IMR-90 (cell line): ENCODE measurements at regions not wholly inside any gene's neighbourhood (a gene's known extent, or its start where the extent isn't known, plus 50 kb on each side); places are given as distances from the start of the nearest gene placed in this dataset.

Source experiments
- ATAC-seq: fragments of 200-7000 bp; cut with Tn5 transposase; 2 replicates; pipeline ENCODE4 v1.9.1; 2020; ENCODE audit warnings: low read depth, mild to moderate bottlenecking, moderate library complexity
- BruUV-seq: library from RNA; stranded (reverse); fragments of 400-500 nt; replicated peaks from 2 replicates; lab custom pipeline; 2021; lab: Mats Ljungman, UMichigan
- CTCF ChIA-PET: fragments of 300-600 bp; formaldehyde crosslinking; extraction: SDS; loops from one replicate; lab custom pipeline; 2021; ENCODE audit warnings: antibody characterized with exemption; lab: Yijun Ruan, JAX
- POLR2A ChIA-PET: fragments of 300-600 bp; sonication (Branson Sonifier 250); formaldehyde crosslinking; loops from one replicate; lab custom pipeline; 2022; ENCODE audit warnings: antibody characterized with exemption; ENCODE audit not compliant: unreplicated experiment; lab: Charles Lee
- DNase-seq: peaks from one replicate; pipeline ENCODE4 v3.0.0; 2013
- H2AFZ ChIP-seq: replicated peaks from 2 replicates; pipeline ENCODE3; 2013; ENCODE audit warnings: low read length, mild to moderate bottlenecking; ENCODE audit not compliant: poor library complexity
- H2AK5ac ChIP-seq: 2 replicates; pipeline ENCODE4 v1.6.1; 2013; ENCODE audit warnings: low read depth, low read length, inconsistent platforms
- H2AK9ac ChIP-seq: replicated peaks from 2 replicates; pipeline ENCODE3; 2013; ENCODE audit warnings: mild to moderate bottlenecking, low read depth, low read length, moderate library complexity; ENCODE audit not compliant: poor library complexity
- H2BK120ac ChIP-seq: 2 replicates; pipeline ENCODE4 v1.6.1; 2013; ENCODE audit warnings: low read depth, low read length, inconsistent platforms
- H2BK15ac ChIP-seq: 3 replicates; pipeline ENCODE4 v1.6.1; 2013; ENCODE audit warnings: low read depth, low read length, inconsistent platforms
- H2BK20ac ChIP-seq: 2 replicates; pipeline ENCODE4 v1.6.1; 2013; ENCODE audit warnings: low read depth, mild to moderate bottlenecking, inconsistent platforms, low read length, moderate library complexity
- H2BK5ac ChIP-seq: 2 replicates; pipeline ENCODE4 v1.6.1; 2013; ENCODE audit warnings: mild to moderate bottlenecking, low read depth, low read length, inconsistent platforms; ENCODE audit not compliant: poor library complexity, severe bottlenecking
- H3K14ac ChIP-seq: replicated peaks from 2 replicates; pipeline ENCODE4 v1.6.1; 2013; ENCODE audit warnings: low read depth, low read length, inconsistent platforms
- H3K18ac ChIP-seq: 2 replicates; pipeline ENCODE4 v1.6.1; 2013; ENCODE audit warnings: low read depth, low read length, control low read depth
- H3K23ac ChIP-seq: 2 replicates; pipeline ENCODE4 v1.6.1; 2013; ENCODE audit warnings: low read depth, low read length, inconsistent platforms
- H3K27ac ChIP-seq: 2 replicates; pipeline ENCODE4 v1.5.1; 2013; ENCODE audit warnings: mild to moderate bottlenecking, control low read depth, low read length; ENCODE audit not compliant: insufficient read depth
- H3K27me3 ChIP-seq: 2 replicates; pipeline ENCODE4 v1.6.1; 2013; ENCODE audit warnings: low read length; ENCODE audit not compliant: control insufficient read depth, insufficient read depth
- H3K36me3 ChIP-seq: 2 replicates; pipeline ENCODE4 v1.6.1; 2013; ENCODE audit warnings: low read length, mixed read lengths; ENCODE audit not compliant: control insufficient read depth, insufficient read depth
- H3K4ac ChIP-seq: 2 replicates; pipeline ENCODE4 v1.6.1; 2013; ENCODE audit warnings: low read depth, low read length, inconsistent platforms
- H3K4me1 ChIP-seq: 2 replicates; pipeline ENCODE4 v1.6.1; 2013; ENCODE audit warnings: low read length, mixed read lengths; ENCODE audit not compliant: control insufficient read depth, insufficient read depth
- H3K4me2 ChIP-seq: 2 replicates; pipeline ENCODE4 v1.6.1; 2013; ENCODE audit warnings: low read depth, mild to moderate bottlenecking, control low read depth, low read length, moderate library complexity
- H3K4me3 ChIP-seq: 2 replicates; pipeline ENCODE4 v1.5.1; 2013; ENCODE audit warnings: low read depth, mild to moderate bottlenecking, control low read depth, low read length, moderate library complexity; ENCODE audit not compliant: insufficient read depth
- H3K56ac ChIP-seq: 2 replicates; pipeline ENCODE4 v1.6.1; 2013; ENCODE audit warnings: low read length, inconsistent platforms; ENCODE audit not compliant: insufficient read depth; ENCODE audit errors: extremely low read depth
- H3K79me1 ChIP-seq, 2 experiments: 2 replicates each; pipeline ENCODE4 v1.6.1; 2013; ENCODE audit warnings: low read length in 2 of 2, inconsistent platforms in 1 of 2, low read depth in 1 of 2
- H3K9ac ChIP-seq: 2 replicates; pipeline ENCODE4 v1.6.1; 2013; ENCODE audit warnings: low read depth, low read length, control low read depth
- H3K9me1 ChIP-seq: 2 replicates; pipeline ENCODE4 v1.6.1; 2013; ENCODE audit warnings: low read length, inconsistent platforms; ENCODE audit not compliant: insufficient read depth
- H3K9me3 ChIP-seq: 2 replicates; pipeline ENCODE4 v1.6.1; 2013; ENCODE audit warnings: low read length; ENCODE audit not compliant: control insufficient read depth, insufficient read depth
- H4K20me1 ChIP-seq: 2 replicates; pipeline ENCODE4 v1.6.1; 2013; ENCODE audit warnings: low read length, inconsistent platforms; ENCODE audit not compliant: insufficient read depth
- H4K5ac ChIP-seq: 2 replicates; pipeline ENCODE4 v1.6.1; 2013; ENCODE audit warnings: mild to moderate bottlenecking, low read depth, low read length, control low read depth
- H4K8ac ChIP-seq, 2 experiments: 2 replicates each; pipeline ENCODE4 v1.6.1; 2013; ENCODE audit warnings: low read depth in 2 of 2, low read length in 2 of 2, control low read depth in 1 of 2, inconsistent platforms in 1 of 2
- H4K91ac ChIP-seq: 2 replicates; pipeline ENCODE4 v1.6.1; 2013; ENCODE audit warnings: low read depth, low read length, inconsistent platforms; ENCODE audit not compliant: insufficient read depth
- BHLHE40 ChIP-seq: fragments of 150-350 bp; IDR thresholded peaks from 2 replicates; pipeline ENCODE4 v1.6.1; 2016; ENCODE audit warnings: mild to moderate bottlenecking, low read depth, low read length
- CEBPB ChIP-seq: IDR thresholded peaks from 2 replicates; pipeline ENCODE4 v1.6.1; 2012; ENCODE audit warnings: low read depth, low read length, improper control_type of control experiment
- CHD1 ChIP-seq: IDR thresholded peaks from 2 replicates; pipeline ENCODE4 v1.6.1; 2012; ENCODE audit warnings: low read depth, low read length, improper control_type of control experiment
- CTCF ChIP-seq: conservative IDR thresholded peaks from 2 replicates; pipeline ENCODE4 v1.5.1; 2012; ENCODE audit warnings: mild to moderate bottlenecking, low read depth, low read length, improper control_type of control experiment
- FOS ChIP-seq: fragments of 150-350 bp; IDR thresholded peaks from 2 replicates; pipeline ENCODE4 v1.6.1; 2016; ENCODE audit warnings: low read depth, low read length
- MAFK ChIP-seq: IDR thresholded peaks from 2 replicates; pipeline ENCODE4 v1.6.1; 2012; ENCODE audit warnings: low read depth, low read length, improper control_type of control experiment
- MAZ ChIP-seq: IDR thresholded peaks from 2 replicates; pipeline ENCODE4 v1.6.1; 2012; ENCODE audit warnings: low read depth, mild to moderate bottlenecking, low read length, improper control_type of control experiment, moderate library complexity, borderline replicate concordance
- MXI1 ChIP-seq: IDR thresholded peaks from 2 replicates; pipeline ENCODE4 v1.6.1; 2012; ENCODE audit warnings: low read depth, mild to moderate bottlenecking, low read length, moderate library complexity, borderline replicate concordance
- NFE2L2 ChIP-seq: fragments of 150-350 bp; IDR thresholded peaks from 2 replicates; pipeline ENCODE4 v1.6.1; 2016; ENCODE audit warnings: low read depth, mild to moderate bottlenecking, low read length
- POLR2A ChIP-seq: IDR thresholded peaks from 2 replicates; pipeline ENCODE4 v1.6.1; 2012; ENCODE audit warnings: mild to moderate bottlenecking, low read depth, low read length
- RAD21 ChIP-seq: IDR thresholded peaks from 2 replicates; pipeline ENCODE4 v1.6.1; 2012; ENCODE audit warnings: low read length, improper control_type of control experiment
- RCOR1 ChIP-seq: IDR thresholded peaks from 2 replicates; pipeline ENCODE4 v1.6.1; 2012; ENCODE audit warnings: mild to moderate bottlenecking, low read length, improper control_type of control experiment; ENCODE audit not compliant: insufficient replicate concordance
- RFX5 ChIP-seq: IDR thresholded peaks from 2 replicates; pipeline ENCODE4 v1.8.0; 2012; ENCODE audit warnings: low read depth, mild to moderate bottlenecking, low read length, moderate library complexity
- SMC3 ChIP-seq: fragments of 150-350 bp; IDR thresholded peaks from 2 replicates; pipeline ENCODE4 v1.6.1; 2016; ENCODE audit warnings: low read depth, mild to moderate bottlenecking, antibody characterized with exemption, low read length, moderate library complexity
- WGBS, 2 experiments: methylation state at CpG; one replicate each; pipeline versions ENCODE4 v1.1.5 to v1.1.7; 2013; ENCODE audit warnings: missing lambda C conversion rate in 2 of 2; ENCODE audit not compliant: insufficient read length in 1 of 2; ENCODE audit errors: extremely low coverage in 2 of 2; 5-methylcytosine and 5-hydroxymethylcytosine counted together
- dilution Hi-C: fragments of 300-500 bp; cut with HindIII; formaldehyde crosslinking; loops from one replicate; pipeline ENCODE4 v1.14.3; 2018; ENCODE audit warnings: low sequenced_read_pairs; ENCODE audit not compliant: unreplicated experiment
- in situ Hi-C: fragments of 300-500 bp; cut with MboI; formaldehyde crosslinking; loops from 3 replicates; pipeline ENCODE4 v1.14.3; 2019; ENCODE audit warnings: low sequenced_read_pairs, inconsistent platforms, mixed read lengths
- intact Hi-C: fragments of 100-400 bp; cut with micrococcal nuclease; formaldehyde crosslinking; loops from 2 replicates; pipeline ENCODE4 v1.10.0; 2022
- TF ChIP-seq, protein P1 (sequence below): fragments of 150-350 bp; IDR thresholded peaks from 2 replicates; pipeline ENCODE4 v1.6.1; 2016; ENCODE audit warnings: low read depth, mild to moderate bottlenecking, low read length, moderate library complexity, borderline replicate concordance
- TF ChIP-seq, protein P2 (sequence below): fragments of 150-350 bp; IDR thresholded peaks from 2 replicates; pipeline ENCODE4 v1.6.1; 2017; ENCODE audit warnings: mild to moderate bottlenecking, antibody characterized with exemption, low read length, low read depth

DNA sequence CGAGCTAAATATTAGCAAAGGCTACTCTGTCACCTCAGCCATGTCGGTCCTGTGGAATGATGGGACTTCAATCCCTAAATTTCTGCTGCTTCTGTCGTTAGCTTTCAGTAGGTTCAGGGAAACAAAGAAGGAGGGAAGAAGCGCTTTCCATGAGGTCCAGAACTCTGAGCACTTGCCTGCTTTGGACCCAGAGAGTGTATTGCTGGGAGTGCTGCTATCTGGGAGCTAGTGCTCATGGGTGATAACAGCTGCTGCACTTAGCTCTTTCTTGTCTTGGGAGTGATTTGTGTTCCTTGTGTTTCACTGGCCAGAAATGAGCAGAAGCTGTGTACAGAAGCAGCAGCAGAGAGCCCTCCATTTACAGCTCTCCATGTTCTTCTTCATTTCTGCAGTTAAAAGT is 369.8 kb downstream of the DIPK2A start:
- Histone ChIP-seq H3K4me1 (no peaks in the 10 kb centered on the region), H3K4ac (no peak overlapping the region), H2BK20ac (no peak overlapping the region), H3K27ac (no peak overlapping the region), H4K8ac (no peak overlapping the region), H2AFZ (no peak overlapping the region), H3K56ac (no peak overlapping the region), H3K4me3 (no peak overlapping the region), H3K79me1 (no peaks in the 10 kb centered on the region), H3K4me2 (no peak overlapping the region), H3K9me3 (no peaks in the 10 kb centered on the region), H3K36me3 (no peaks in the 10 kb centered on the region), H2BK120ac (no peak overlapping the region), H4K20me1 (no peaks in the 10 kb centered on the region), H4K5ac (no peak overlapping the region), H3K9ac (no peak overlapping the region), H3K14ac (no peak overlapping the region), H2AK9ac (no peak overlapping the region), H2AK5ac (no peak overlapping the region), H2BK5ac (no peak overlapping the region), H3K27me3 (no peaks in the 10 kb centered on the region), H2BK15ac (no peak overlapping the region), H3K18ac (no peak overlapping the region), H3K23ac (no peak overlapping the region), H4K91ac (no peak overlapping the region), H3K9me1 (no peaks in the 10 kb centered on the region)
- no peak for TF ChIP-seq POLR2A
- TF ChIP-seq RAD21 = no peak
- no peak for TF ChIP-seq RFX5
- no peak for TF ChIP-seq CEBPB
- no peak for TF ChIP-seq MXI1
- TF ChIP-seq, protein P1, sequence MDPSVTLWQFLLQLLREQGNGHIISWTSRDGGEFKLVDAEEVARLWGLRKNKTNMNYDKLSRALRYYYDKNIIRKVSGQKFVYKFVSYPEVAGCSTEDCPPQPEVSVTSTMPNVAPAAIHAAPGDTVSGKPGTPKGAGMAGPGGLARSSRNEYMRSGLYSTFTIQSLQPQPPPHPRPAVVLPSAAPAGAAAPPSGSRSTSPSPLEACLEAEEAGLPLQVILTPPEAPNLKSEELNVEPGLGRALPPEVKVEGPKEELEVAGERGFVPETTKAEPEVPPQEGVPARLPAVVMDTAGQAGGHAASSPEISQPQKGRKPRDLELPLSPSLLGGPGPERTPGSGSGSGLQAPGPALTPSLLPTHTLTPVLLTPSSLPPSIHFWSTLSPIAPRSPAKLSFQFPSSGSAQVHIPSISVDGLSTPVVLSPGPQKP = no peak
- TF ChIP-seq MAZ = no peak
- TF ChIP-seq CTCF = no peak
- TF ChIP-seq SMC3 = no peak
- no peak for TF ChIP-seq BHLHE40
- no peak for TF ChIP-seq FOS
- TF ChIP-seq CHD1 = no peak
- TF ChIP-seq, protein P2, sequence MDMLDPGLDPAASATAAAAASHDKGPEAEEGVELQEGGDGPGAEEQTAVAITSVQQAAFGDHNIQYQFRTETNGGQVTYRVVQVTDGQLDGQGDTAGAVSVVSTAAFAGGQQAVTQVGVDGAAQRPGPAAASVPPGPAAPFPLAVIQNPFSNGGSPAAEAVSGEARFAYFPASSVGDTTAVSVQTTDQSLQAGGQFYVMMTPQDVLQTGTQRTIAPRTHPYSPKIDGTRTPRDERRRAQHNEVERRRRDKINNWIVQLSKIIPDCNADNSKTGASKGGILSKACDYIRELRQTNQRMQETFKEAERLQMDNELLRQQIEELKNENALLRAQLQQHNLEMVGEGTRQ = no peak
- TF ChIP-seq RCOR1 = no peak
- TF ChIP-seq NFE2L2 = no peak
- no peak for TF ChIP-seq MAFK
- DNase-seq (no peak), ATAC-seq (no peak)
- 80% methylated on average over 1 of the region's 4 CpGs; no CpG with 5 or more reads in 1 of the 2 experiments for WGBS, 2 experiments
- BruUV-seq = no TSS peak
- ChIA-PET CTCF (no interaction called here), POLR2A (no interaction called here)
- in situ Hi-C loops (no loop called here), dilution Hi-C loops (no loop called here), intact Hi-C loops (no loop called here)
